Stomach (tissue), 8 donors: ENCODE measurements at regions not wholly inside any gene's neighbourhood (a gene's known extent, or its start where the extent isn't known, plus 50 kb on each side); places are given as distances from the start of the nearest gene placed in this dataset.
A peak's percentile ranks its signal among the peaks of the same experiment; 100 is the strongest.

Source experiments
- DNase-seq, 2 donors: peaks; one replicate each; pipeline versions ENCODE4 v3.0.0 to v3.0.0-alpha.2; 2013 to 2019
- H3K27ac ChIP-seq, 5 donors: fragments of 200-600 bp in 4 of 5; sonication (generic) in 4 of 5; one replicate each; pipeline ENCODE4 v1.5.1; 2013 to 2019; ENCODE audit warnings: mild to moderate bottlenecking in 1 of 5, moderate library complexity in 1 of 5
- H3K27me3 ChIP-seq, 3 donors: fragments of 200-600 bp; sonication (generic); one replicate each; pipeline ENCODE4 v1.5.1; 2017 to 2019; ENCODE audit warnings: mixed run types in 1 of 3
- H3K36me3 ChIP-seq, 4 donors: fragments of 200-600 bp; sonication (generic); 1 replicate in 3 of 4; 2 replicates in 1 of 4; pipeline ENCODE4 v1.5.1; 2016 to 2019
- H3K4me1 ChIP-seq, 4 donors: fragments of 200-600 bp; sonication (generic); one replicate each; pipeline ENCODE4 v1.5.1; 2016 to 2019
- H3K4me3 ChIP-seq, 4 donors: fragments of 200-600 bp; sonication (generic) in 3 of 4; one replicate each; pipeline ENCODE4 v1.5.1; 2016 to 2019; ENCODE audit warnings: mild to moderate bottlenecking in 1 of 4
- H3K9me3 ChIP-seq, 4 donors: fragments of 200-600 bp; sonication (generic); one replicate each; pipeline ENCODE4 v1.5.1; 2016 to 2019
- CTCF ChIP-seq, 7 experiments: fragments of 450-650 bp in 4 of 7; fragments of 200-600 bp in 3 of 7; sonication (generic) in 3 of 7; IDR thresholded peaks; one replicate each; pipeline ENCODE4 v1.5.1; 2016 to 2019; ENCODE audit warnings: antibody characterized with exemption in 7 of 7, control low read depth in 2 of 7, mild to moderate bottlenecking in 1 of 7
- EP300 ChIP-seq: sonication (generic); formaldehyde crosslinking; IDR thresholded peaks from one replicate; pipeline ENCODE4 v1.6.1; 2017; ENCODE audit warnings: antibody characterized with exemption
- POLR2A ChIP-seq, 4 donors: fragments of 450-650 bp; IDR thresholded peaks; one replicate each; pipeline ENCODE4 v1.6.1; 2016; ENCODE audit warnings: antibody characterized with exemption in 4 of 4, control low read depth in 2 of 4, mild to moderate bottlenecking in 1 of 4, moderate library complexity in 1 of 4
- POLR2AphosphoS5 ChIP-seq, 3 donors: sonication (generic); formaldehyde crosslinking; IDR thresholded peaks; one replicate each; pipeline ENCODE4 v1.6.1; 2016; ENCODE audit warnings: antibody characterized with exemption in 3 of 3
- whole genome bisulfite sequencing, 5 donors: extraction: QIAGEN DNeasy Blood & Tissue Kit in 3 of 5; methylation state at CpG; one replicate each; pipeline versions ENCODE4 v1.1.5 to v1.1.7; 2013 to 2018; 5-methylcytosine and 5-hydroxymethylcytosine counted together
- intact Hi-C: fragments of 100-400 bp; cut with DNase I; formaldehyde crosslinking; loops from one replicate; pipeline ENCODE4 v1.15.1; 2023; ENCODE audit warnings: low total_unique reads
- donor health status: healthy with polysubstance abuse.
- donor health status: Bipolar disorder and iron deficiency.
- donor health status: healthy.

GRCh38 chr6:44735630-44735963 is 348.1 kb downstream of the CDC5L start:
- H3K4me3 ChIP-seq = no peak overlapping the region
- no peaks in the 10 kb centered on the region for H3K36me3 ChIP-seq
- intact Hi-C loops = no loop called here
- H3K9me3 ChIP-seq = no peaks in the 10 kb centered on the region
- no peak overlapping the region for H3K27ac ChIP-seq
- no peaks in the 10 kb centered on the region for H3K4me1 ChIP-seq
- no peaks in the 10 kb centered on the region for H3K27me3 ChIP-seq
- no peak for DNase-seq
- WGBS, 5 donors = 62 to 85% (median 76%) methylated on average over 6 of the region's 6 CpGs
- TF ChIP-seq POLR2AphosphoS5 (IDR thresholded peaks at IDR 0.05) (no peak), CTCF (IDR thresholded peaks at IDR 0.05) (no peak), EP300 (no peak), POLR2A (IDR thresholded peaks at IDR 0.05) (no peak)

- intact Hi-C loops = no loop called here
- H3K27me3 ChIP-seq = no peaks in the 10 kb centered on the region
- no peak overlapping the region for H3K27ac ChIP-seq
- TF ChIP-seq EP300 = no peak
- H3K4me1 ChIP-seq = no peaks in the 10 kb centered on the region
- WGBS, 5 donors = 83 to 95% (median 90%) methylated on average over 9 of the region's 9 CpGs
- no peak overlapping the region for H3K4me3 ChIP-seq
- H3K9me3 ChIP-seq = no peaks in the 10 kb centered on the region
- H3K36me3 ChIP-seq = no peaks in the 10 kb centered on the region
- no peak for DNase-seq
These were observed 349.8 kb downstream of the CDC5L start for GRCh38 chr6:44737341-44737740.

- H3K36me3 ChIP-seq = no peaks in the 10 kb centered on the region
- H3K27me3 ChIP-seq = no peaks in the 10 kb centered on the region
- intact Hi-C loops = no loop called here
- H3K9me3 ChIP-seq = no peaks in the 10 kb centered on the region
- DNase-seq = no peak
- no peak overlapping the region for H3K4me3 ChIP-seq
- TF ChIP-seq POLR2AphosphoS5 (IDR thresholded peaks at IDR 0.05) (no peak), CTCF (IDR thresholded peaks at IDR 0.05) (no peak), EP300 (no peak), POLR2A (IDR thresholded peaks at IDR 0.05) (no peak)
- WGBS, 5 donors = 43 to 70% (median 62%) methylated on average over 6 of the region's 6 CpGs
- no peak overlapping the region for H3K27ac ChIP-seq
- H3K4me1 ChIP-seq = no peaks in the 10 kb centered on the region
These were observed 350.5 kb downstream of the CDC5L start for GRCh38 chr6:44737829-44738528.

GRCh38 chr6:44738601-44739146 is 351.2 kb downstream of the CDC5L start:
- peak in 1 of 2 donors; percentile 35 for DNase-seq
- Histone ChIP-seq H3K4me3 (no peak overlapping the region), H3K27ac (no peak overlapping the region), H3K9me3 (no peaks in the 10 kb centered on the region), H3K36me3 (no peaks in the 10 kb centered on the region), H3K27me3 (no peaks in the 10 kb centered on the region), H3K4me1 (no peaks in the 10 kb centered on the region)
- WGBS, 5 donors = 77 to 85% (median 81%) methylated on average over 8 of the region's 8 CpGs
- no peak for TF ChIP-seq POLR2AphosphoS5 (IDR thresholded peaks at IDR 0.05)
- no peak for TF ChIP-seq CTCF (IDR thresholded peaks at IDR 0.05)
- no peak for TF ChIP-seq EP300
- intact Hi-C loops = no loop called here

GRCh38 chr6:44739181-44739580 is 351.7 kb downstream of the CDC5L start:
- DNase-seq = no peak
- no peak for TF ChIP-seq EP300
- TF ChIP-seq POLR2A (IDR thresholded peaks at IDR 0.05) = no peak
- TF ChIP-seq CTCF (IDR thresholded peaks at IDR 0.05) = no peak
- no peak for TF ChIP-seq POLR2AphosphoS5 (IDR thresholded peaks at IDR 0.05)
- Histone ChIP-seq H3K36me3 (no peaks in the 10 kb centered on the region), H3K4me1 (no peaks in the 10 kb centered on the region), H3K27ac (no peak overlapping the region), H3K9me3 (no peaks in the 10 kb centered on the region), H3K27me3 (no peaks in the 10 kb centered on the region), H3K4me3 (no peak overlapping the region)
- WGBS, 5 donors = 87 to 90% (median 88%) methylated on average over 16 of the region's 16 CpGs
- intact Hi-C loops = no loop called here
